Gastrocnemius medialis (tissue), 4 donors: ENCODE measurements at regions not wholly inside any gene's neighbourhood (a gene's known extent, or its start where the extent isn't known, plus 50 kb on each side); places are given as distances from the start of the nearest gene placed in this dataset.

Experiments
- ATAC-seq, 2 donors: fragments of 150-250 bp; one replicate each; pipeline ENCODE4 v1.9.1; 2016
- DNase-seq, 2 donors: peaks; one replicate each; pipeline ENCODE4 v3.0.0-alpha.2; 2019
- H3K27ac ChIP-seq, 4 donors: fragments of 200-600 bp; sonication (generic); 1 replicate in 1 of 4; 2 replicates in 3 of 4; pipeline ENCODE4 v1.5.1; 2016 to 2018; ENCODE audit warnings: mild to moderate bottlenecking in 2 of 4, moderate library complexity in 1 of 4
- H3K27me3 ChIP-seq, 3 donors: fragments of 200-600 bp; sonication (generic) in 2 of 3; 1 replicate in 1 of 3; 2 replicates in 2 of 3; pipeline versions ENCODE4 v1.5.1 to v1.6.0; 2016 to 2019; ENCODE audit warnings: mild to moderate bottlenecking in 1 of 3, moderate library complexity in 1 of 3
- H3K36me3 ChIP-seq, 2 donors: fragments of 200-600 bp; sonication (generic) in 1 of 2; one replicate each; pipeline ENCODE4 v1.5.1; 2017 to 2018
- H3K4me1 ChIP-seq, 2 donors: fragments of 200-600 bp; sonication (generic) in 1 of 2; one replicate each; pipeline ENCODE4 v1.5.1; 2016 to 2017; ENCODE audit warnings: mild to moderate bottlenecking in 2 of 2
- H3K4me3 ChIP-seq, 4 donors: fragments of 200-600 bp; sonication (generic) in 3 of 4; 1 replicate in 1 of 4; 2 replicates in 3 of 4; pipeline ENCODE4 v1.5.1; 2016 to 2019; ENCODE audit warnings: mild to moderate bottlenecking in 2 of 4
- H3K9me3 ChIP-seq, 3 donors: fragments of 200-600 bp; sonication (generic) in 2 of 3; 1 replicate in 1 of 3; 2 replicates in 2 of 3; pipeline ENCODE4 v1.5.1; 2016 to 2019
- CTCF ChIP-seq, 5 experiments: fragments of 450-650 bp in 3 of 5; fragments of 200-600 bp in 2 of 5; sonication (generic) in 2 of 5; IDR thresholded peaks in 4 of 5; conservative IDR thresholded peaks in 1 of 5; 1 replicate in 4 of 5; 2 replicates in 1 of 5; pipeline ENCODE4 v1.5.1; 2016 to 2019; ENCODE audit warnings: antibody characterized with exemption in 5 of 5, mild to moderate bottlenecking in 3 of 5, moderate library complexity in 3 of 5
- POLR2A ChIP-seq, 2 donors: fragments of 450-650 bp; IDR thresholded peaks; one replicate each; pipeline ENCODE4 v1.6.1; 2017; ENCODE audit warnings: antibody characterized with exemption in 2 of 2, mild to moderate bottlenecking in 2 of 2, moderate library complexity in 2 of 2
- in situ Hi-C, 4 donors: fragments of 200-750 bp; cut with MboI; loops; one replicate each; pipeline versions ENCODE4 v1.15.0 to v1.8.0; 2017; ENCODE audit warnings: low sequenced_read_pairs in 4 of 4
- intact Hi-C: fragments of 100-400 bp; cut with DNase I; formaldehyde crosslinking; loops from one replicate; pipeline ENCODE4 v1.15.1; 2023; ENCODE audit warnings: low total_unique reads

GRCh38 chr7:54115028-54115763, 427.0 kb upstream of the VSTM2A start:
- TF ChIP-seq POLR2A (IDR thresholded peaks at IDR 0.05) (no peak), CTCF (IDR thresholded peaks at IDR 0.05 in 4 of 5, conservative IDR thresholded peaks at IDR 0.05 in 1 of 5) (no peak)
- H3K36me3 ChIP-seq, result no peaks in the 10 kb centered on the region
- no peak overlapping the region for H3K4me3 ChIP-seq
- intact Hi-C loops (no loop called here), in situ Hi-C loops (no loop called here)
- ATAC-seq (no peak), DNase-seq (no peak)
- H3K4me1 ChIP-seq, result no peaks in the 10 kb centered on the region
- H3K27ac ChIP-seq, result no peak overlapping the region
- H3K9me3 ChIP-seq, result no peaks in the 10 kb centered on the region
- H3K27me3 ChIP-seq, result no peaks in the 10 kb centered on the region

GRCh38 chr7:54116956-54117355, 425.2 kb upstream of the VSTM2A start:
- in situ Hi-C loops, result no loop called here
- Histone ChIP-seq H3K36me3 (no peaks in the 10 kb centered on the region), H3K4me1 (no peaks in the 10 kb centered on the region), H3K27ac (no peak overlapping the region), H3K9me3 (no peaks in the 10 kb centered on the region), H3K27me3 (no peaks in the 10 kb centered on the region), H3K4me3 (no peak overlapping the region)
- DNase-seq, result no peak
- no peak for ATAC-seq
- intact Hi-C loops, result no loop called here
- TF ChIP-seq CTCF (IDR thresholded peaks at IDR 0.05 in 4 of 5, conservative IDR thresholded peaks at IDR 0.05 in 1 of 5) (no peak), POLR2A (IDR thresholded peaks at IDR 0.05) (no peak)

GRCh38 chr7:54129035-54129434, 413.1 kb upstream of the VSTM2A start:
- in situ Hi-C loops (no loop called here), intact Hi-C loops (no loop called here)
- ATAC-seq (no peak), DNase-seq (no peak)
- Histone ChIP-seq H3K36me3 (no peaks in the 10 kb centered on the region), H3K27me3 (no peaks in the 10 kb centered on the region), H3K27ac (no peak overlapping the region), H3K4me1 (no peaks in the 10 kb centered on the region), H3K4me3 (no peak overlapping the region), H3K9me3 (no peaks in the 10 kb centered on the region)
- no peak for TF ChIP-seq POLR2A (IDR thresholded peaks at IDR 0.05)
- TF ChIP-seq CTCF (IDR thresholded peaks at IDR 0.05 in 4 of 5, conservative IDR thresholded peaks at IDR 0.05 in 1 of 5), result no peak

- H3K9me3 ChIP-seq, result no peaks in the 10 kb centered on the region
- TF ChIP-seq CTCF (IDR thresholded peaks at IDR 0.05 in 4 of 5, conservative IDR thresholded peaks at IDR 0.05 in 1 of 5), result no peak
- TF ChIP-seq POLR2A (IDR thresholded peaks at IDR 0.05), result no peak
- no peak overlapping the region for H3K4me3 ChIP-seq
- no peak for DNase-seq
- no peaks in the 10 kb centered on the region for H3K27me3 ChIP-seq
- H3K36me3 ChIP-seq, result no peaks in the 10 kb centered on the region
- intact Hi-C loops (no loop called here), in situ Hi-C loops (no loop called here)
- H3K4me1 ChIP-seq, result no peaks in the 10 kb centered on the region
- no peak overlapping the region for H3K27ac ChIP-seq
- ATAC-seq, result no peak
Measured at GRCh38 chr7:54141576-54141975, 400.6 kb upstream of the VSTM2A start.

GRCh38 chr7:54145716-54146115, 396.5 kb upstream of the VSTM2A start:
- H3K27ac ChIP-seq, result no peak overlapping the region
- intact Hi-C loops (no loop called here), in situ Hi-C loops (no loop called here)
- no peaks in the 10 kb centered on the region for H3K4me1 ChIP-seq
- TF ChIP-seq POLR2A (IDR thresholded peaks at IDR 0.05), result no peak
- ATAC-seq, result no peak
- DNase-seq, result no peak
- no peaks in the 10 kb centered on the region for H3K36me3 ChIP-seq
- H3K9me3 ChIP-seq, result no peaks in the 10 kb centered on the region
- no peak overlapping the region for H3K4me3 ChIP-seq
- no peaks in the 10 kb centered on the region for H3K27me3 ChIP-seq
